Stimulated activated CD4-positive, alpha-beta T cell treated with anti-CD3 and anti-CD28 coated beads, Interleukin-4, amount 100 ng/mL, for 4 hours (primary cell): ENCODE measurements at regions not wholly inside any gene's neighbourhood (a gene's known extent, or its start where the extent isn't known, plus 50 kb on each side); places are given as distances from the start of the nearest gene placed in this dataset.

Experiments
- DNase-seq, 2 experiments: peaks; one replicate each; pipeline ENCODE4 v3.0.0-alpha.2; 2020

GRCh38 chr9:108167136-108167900 is 677.7 kb upstream of the KLF4 start:
- no peak for DNase-seq

- no peak for DNase-seq
Measured at GRCh38 chr9:108166519-108166918, 677.0 kb upstream of the KLF4 start.

DNA sequence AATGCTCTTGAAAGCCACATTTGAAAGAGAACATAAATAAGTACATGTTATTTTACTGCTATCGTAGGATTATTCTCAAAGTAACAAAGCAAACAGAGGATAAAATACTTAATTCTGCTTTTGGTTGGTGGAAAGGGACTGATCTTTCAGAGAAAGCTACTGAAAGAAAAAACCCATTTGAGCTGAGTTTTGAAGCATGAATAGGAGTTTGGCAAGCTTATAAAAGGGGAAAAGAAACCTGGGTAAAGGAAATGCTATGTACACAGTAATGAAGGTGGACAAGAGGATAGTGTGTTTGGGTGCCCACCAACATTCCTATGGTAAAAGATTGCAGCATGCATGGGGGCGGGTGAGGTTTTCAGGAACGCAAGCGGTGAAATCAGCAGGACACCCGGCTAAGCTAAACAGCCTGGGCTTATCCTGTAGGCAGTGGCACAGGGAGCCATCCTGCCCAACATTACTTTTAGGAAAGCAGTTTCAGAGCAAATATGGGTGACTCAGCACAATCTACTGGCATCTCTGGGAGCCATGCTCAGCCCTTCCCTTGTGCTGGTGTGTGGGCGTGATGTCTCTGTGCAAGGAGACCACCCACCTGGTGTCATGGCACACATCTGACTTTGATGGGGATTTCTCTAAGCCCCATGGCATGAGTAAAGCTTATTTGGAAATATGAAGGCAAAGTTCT is 673.9 kb upstream of the KLF4 start:
- no peak for DNase-seq

DNA sequence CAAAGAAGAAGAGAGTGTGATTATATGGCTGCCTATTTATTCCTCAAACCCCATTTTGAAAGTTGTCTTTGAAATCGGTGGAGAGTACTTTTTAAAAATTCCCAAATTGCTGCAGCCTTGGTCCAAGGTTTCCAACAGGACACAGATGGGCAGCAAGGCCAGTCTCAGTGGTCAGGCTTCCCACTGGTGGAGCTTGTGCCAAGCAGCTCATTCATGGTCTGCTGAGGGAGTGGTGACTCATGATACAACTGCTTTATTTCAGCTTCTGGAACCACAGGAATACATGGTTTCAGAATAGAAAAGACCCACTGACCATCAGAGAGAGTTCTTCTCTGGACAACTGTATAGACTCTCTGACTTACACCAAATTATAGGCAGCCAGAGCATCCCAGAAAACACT is 673.1 kb upstream of the KLF4 start:
- no peak for DNase-seq

- no peak for DNase-seq
Measured at GRCh38 chr9:108161503-108161902, 671.9 kb upstream of the KLF4 start.

- DNase-seq = no peak
Measured at GRCh38 chr9:108160706-108161355, 671.3 kb upstream of the KLF4 start.

- DNase-seq = no peak
Measured at GRCh38 chr9:108160039-108160438, 670.5 kb upstream of the KLF4 start.

- DNase-seq = no peak
Measured at GRCh38 chr9:108158236-108158995, 668.8 kb upstream of the KLF4 start.

DNA sequence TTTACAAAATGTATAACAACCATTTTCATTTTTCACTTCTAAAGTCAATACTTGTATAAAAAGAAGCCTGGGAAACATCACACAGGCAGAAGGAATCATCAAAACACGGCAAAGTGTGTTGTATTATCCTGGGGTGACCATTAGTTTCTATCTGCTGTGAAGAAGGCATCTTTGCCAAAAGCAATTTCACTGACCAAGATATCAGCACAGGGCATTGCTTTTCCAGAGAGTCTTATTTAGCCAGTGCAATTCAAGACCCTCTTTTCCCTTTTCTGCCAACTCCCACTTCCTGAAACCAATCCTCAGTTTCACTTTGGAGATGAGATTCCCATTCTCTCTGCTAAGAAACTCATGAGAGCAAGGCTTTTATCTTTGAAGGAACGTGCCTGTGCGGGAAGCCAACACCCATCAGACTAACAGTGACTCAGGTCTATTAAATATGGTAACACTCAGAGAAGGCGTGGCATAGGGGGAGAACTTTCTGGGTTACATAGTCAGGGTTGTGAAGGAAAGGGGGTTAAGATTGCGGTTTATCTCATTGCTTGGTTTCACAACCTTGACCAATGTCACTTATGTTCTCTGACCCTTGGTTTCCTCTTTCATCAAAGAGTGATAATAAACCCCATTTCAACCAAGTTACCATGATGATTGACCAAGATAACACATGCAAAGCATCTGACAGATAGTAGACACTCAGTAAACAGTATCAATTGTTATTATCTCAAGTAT is 666.9 kb upstream of the KLF4 start:
- DNase-seq = no peak

DNA sequence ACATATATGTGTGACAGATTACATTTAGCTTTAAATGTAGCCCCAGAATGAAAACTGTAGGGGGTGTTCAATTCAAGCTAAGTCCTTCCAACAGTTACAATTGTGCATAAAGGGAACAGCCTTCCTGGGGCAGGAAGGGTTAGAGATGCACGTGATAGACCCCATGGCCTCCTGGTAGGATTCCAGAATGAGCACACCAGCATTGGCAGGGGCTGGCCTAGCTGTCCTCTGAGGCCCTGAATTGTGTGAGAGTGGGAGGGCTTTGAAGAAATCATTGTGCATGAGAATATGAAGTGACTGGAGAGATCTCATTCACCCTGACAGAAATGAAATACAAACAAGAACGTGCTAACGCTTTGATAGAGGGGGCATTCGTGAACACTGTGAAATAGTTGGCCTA is 663.8 kb upstream of the KLF4 start:
- DNase-seq = no peak

DNA sequence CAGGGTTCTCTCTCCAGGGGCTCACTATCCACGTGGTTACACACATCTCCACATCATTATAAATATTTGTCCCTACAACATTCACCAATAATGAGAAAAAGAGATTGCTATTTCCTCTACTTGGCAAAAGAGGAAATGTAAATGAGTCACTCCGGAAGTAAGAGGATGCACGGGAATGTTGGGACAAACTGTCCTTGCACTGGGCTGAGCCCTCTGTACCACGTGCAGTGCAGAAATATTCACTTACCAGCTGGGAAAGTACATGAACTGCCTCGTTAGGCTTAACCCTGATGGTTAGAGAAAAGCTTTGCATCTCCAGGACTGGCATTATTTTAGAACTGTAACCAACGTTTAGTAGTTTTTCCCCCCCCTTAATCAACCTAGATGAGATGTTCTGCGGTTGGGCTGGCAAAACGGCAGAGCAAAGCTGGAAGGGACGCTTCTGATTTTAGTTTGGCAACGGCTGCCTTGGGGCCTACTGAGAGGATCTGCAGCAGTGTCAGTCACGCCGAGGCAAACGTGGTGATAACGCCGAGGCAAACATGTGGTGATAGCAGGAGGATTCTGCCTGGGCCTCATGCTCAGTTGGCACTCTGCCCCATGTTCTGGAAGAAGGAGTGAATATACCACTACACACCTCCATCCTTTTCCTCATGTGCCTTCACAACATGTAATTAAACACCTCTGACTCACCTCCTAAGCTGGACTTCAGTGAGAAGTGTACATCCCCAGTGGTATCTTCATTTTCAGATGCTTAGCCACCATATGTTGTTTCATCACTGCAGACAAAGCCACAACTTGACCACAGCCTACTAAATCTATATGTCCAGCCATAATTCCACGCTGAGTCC is 661.4 kb upstream of the KLF4 start:
- no peak for DNase-seq

GRCh38 chr9:108149326-108149725 is 659.8 kb upstream of the KLF4 start:
- no peak for DNase-seq

- DNase-seq = no peak
Measured at GRCh38 chr9:108142504-108143201, 653.1 kb upstream of the KLF4 start.

- DNase-seq = no peak
Measured at GRCh38 chr9:108142142-108142503, 652.6 kb upstream of the KLF4 start.

GRCh38 chr9:108139900-108140299 is 650.3 kb upstream of the KLF4 start:
- DNase-seq = no peak

DNA sequence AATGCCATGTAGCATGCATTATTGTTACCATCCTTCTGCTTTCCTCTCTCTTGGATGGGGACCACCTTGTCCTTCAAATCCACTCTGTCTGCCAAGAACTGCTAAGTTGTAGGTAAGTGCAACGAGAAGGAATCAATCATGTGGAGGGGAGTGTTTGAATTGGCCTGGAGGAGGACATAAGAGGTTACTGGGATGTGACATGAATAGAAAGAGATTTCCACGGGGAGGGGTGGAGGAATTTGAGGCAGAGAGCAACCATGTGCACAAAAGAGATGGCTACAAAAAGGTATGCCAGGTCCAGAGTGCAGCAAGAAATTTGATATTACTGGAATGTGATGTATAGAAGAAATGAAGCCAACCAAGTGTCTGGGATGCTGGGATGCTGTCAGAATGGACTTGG is 648.9 kb upstream of the KLF4 start:
- DNase-seq = no peak

GRCh38 chr9:108136656-108137055 is 647.1 kb upstream of the KLF4 start:
- no peak for DNase-seq

DNA sequence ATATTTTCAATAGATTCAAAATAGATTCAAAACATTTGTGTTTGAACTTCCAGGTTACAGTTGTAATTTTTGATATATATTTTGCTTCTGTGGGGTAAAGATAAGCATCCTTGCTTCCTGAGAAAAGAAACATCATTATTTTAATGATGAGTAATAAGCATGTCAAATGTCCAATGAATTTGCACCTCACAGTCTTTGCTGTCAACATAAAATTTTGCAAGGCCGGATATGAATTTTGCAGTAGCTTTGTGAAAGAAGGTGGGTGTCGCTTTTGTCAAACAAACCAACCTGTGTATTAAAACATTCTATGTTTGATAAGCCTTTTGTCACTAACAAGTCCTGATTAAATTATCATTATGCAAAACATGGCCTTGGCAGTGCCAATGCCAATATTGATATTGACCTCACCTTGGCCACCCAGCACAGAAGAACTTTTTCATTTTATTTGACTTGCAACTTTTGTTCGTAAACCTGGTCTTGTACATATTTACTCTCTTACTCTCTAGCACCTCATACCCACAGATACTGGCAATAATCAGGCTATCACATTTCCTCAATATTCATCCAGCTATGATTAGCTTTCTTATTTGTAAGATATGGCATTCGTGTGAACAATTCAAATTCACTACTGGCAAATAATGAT is 645.0 kb upstream of the KLF4 start:
- no peak for DNase-seq

DNA sequence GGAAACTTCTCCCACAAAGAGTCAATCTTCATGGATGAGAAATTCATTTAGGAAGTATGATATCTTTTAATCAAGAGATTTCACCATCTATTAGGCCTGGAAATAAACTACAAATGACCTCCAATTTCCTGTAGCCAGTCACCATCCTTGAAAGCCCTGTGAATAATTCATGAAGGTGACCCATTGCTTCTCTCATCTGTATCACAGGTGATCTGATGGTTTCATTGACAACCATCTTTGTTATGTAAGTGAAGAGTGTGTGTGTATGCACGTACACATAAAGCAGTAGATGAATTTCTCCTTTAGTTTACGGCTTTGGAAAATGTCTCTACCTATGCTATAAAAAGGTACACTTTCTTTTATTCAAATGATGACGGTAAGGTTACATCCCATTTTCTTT is 644.1 kb upstream of the KLF4 start:
- no peak for DNase-seq

DNA sequence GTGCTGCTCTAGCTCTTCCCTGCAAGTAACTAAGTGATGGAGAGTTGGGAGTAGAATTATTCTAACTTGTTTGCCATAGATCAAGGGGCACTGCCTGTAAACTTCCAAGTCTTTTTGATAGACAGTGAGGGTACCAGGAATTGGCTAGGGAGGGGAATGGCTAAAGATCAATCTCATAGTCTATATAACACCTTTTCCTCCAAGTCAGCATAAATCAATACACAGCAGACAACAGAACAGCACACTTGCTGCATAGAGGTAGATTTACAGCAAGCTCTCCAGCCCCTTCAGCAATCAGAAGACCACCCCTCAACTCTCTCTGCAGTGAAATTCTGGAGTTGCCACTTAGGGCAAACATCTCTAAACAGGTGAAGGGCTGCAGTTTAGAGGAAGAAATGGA is 643.5 kb upstream of the KLF4 start:
- no peak for DNase-seq

GRCh38 chr9:108130905-108131304 is 641.3 kb upstream of the KLF4 start:
- no peak for DNase-seq
